Smooth muscle cell (in vitro differentiated cells): ENCODE measurements at regions not wholly inside any gene's neighbourhood (a gene's known extent, or its start where the extent isn't known, plus 50 kb on each side); places are given as distances from the start of the nearest gene placed in this dataset.
A peak's percentile ranks its signal among the peaks of the same experiment; 100 is the strongest.

ENCODE experiments used
- DNase-seq: peaks from one replicate; lab custom pipeline; 2025; ENCODE audit not compliant: unreplicated experiment; lab: John Stamatoyannopoulos, UW
- H2AFZ ChIP-seq: fragments of 200-600 bp; sonication (generic); 2 replicates; pipeline ENCODE4 v1.6.0; 2016; ENCODE audit warnings: antibody characterized with exemption, low read depth, mild to moderate bottlenecking
- H3F3A ChIP-seq: fragments of 200-600 bp; sonication (generic); 2 replicates; pipeline ENCODE4 v1.6.0; 2017; ENCODE audit warnings: antibody characterized with exemption, low read depth
- H3K27ac ChIP-seq: fragments of 200-600 bp; sonication (generic); 2 replicates; pipeline ENCODE4 v1.5.1; 2016; ENCODE audit warnings: low read depth, mild to moderate bottlenecking
- H3K27me3 ChIP-seq: fragments of 200-600 bp; sonication (generic); 2 replicates; pipeline ENCODE4 v1.6.1; 2016; ENCODE audit warnings: low read depth, mild to moderate bottlenecking
- H3K36me3 ChIP-seq: fragments of 200-600 bp; sonication (generic); 2 replicates; pipeline ENCODE4 v1.5.1; 2016; ENCODE audit warnings: low read depth
- H3K4me1 ChIP-seq: fragments of 200-600 bp; sonication (generic); 2 replicates; pipeline ENCODE4 v1.5.1; 2016; ENCODE audit warnings: low read depth
- H3K4me2 ChIP-seq: fragments of 200-600 bp; sonication (generic); 2 replicates; pipeline ENCODE4 v1.6.0; 2016; ENCODE audit warnings: mild to moderate bottlenecking
- H3K4me3 ChIP-seq: fragments of 200-600 bp; sonication (generic); 2 replicates; pipeline ENCODE4 v1.5.1; 2016; ENCODE audit warnings: mild to moderate bottlenecking
- H3K79me2 ChIP-seq: fragments of 200-600 bp; sonication (generic); 2 replicates; pipeline ENCODE4 v1.6.0; 2016; ENCODE audit warnings: low read depth, mild to moderate bottlenecking
- H3K9ac ChIP-seq: fragments of 200-600 bp; sonication (generic); 2 replicates; pipeline ENCODE4 v1.6.0; 2016; ENCODE audit warnings: low read depth
- H3K9me3 ChIP-seq: fragments of 200-600 bp; sonication (generic); replicated peaks from 2 replicates; pipeline ENCODE4 v1.5.1; 2016; ENCODE audit warnings: low read depth
- H4K20me1 ChIP-seq: fragments of 200-600 bp; sonication (generic); 2 replicates; pipeline ENCODE4 v1.6.0; 2016; ENCODE audit warnings: low read depth
- CTCF ChIP-seq: fragments of 200-600 bp; sonication (generic); IDR thresholded peaks from 2 replicates; pipeline ENCODE4 v1.5.1; 2017; ENCODE audit warnings: borderline replicate concordance, mild to moderate bottlenecking, antibody characterized with exemption; ENCODE audit not compliant: insufficient read depth, poor library complexity, severe bottlenecking
- WGBS: methylation state at CpG from one replicate; pipeline ENCODE4 v1.1.7; 2016; ENCODE audit warnings: low lambda C conversion rate; 5-methylcytosine and 5-hydroxymethylcytosine counted together

GRCh38 chr6:12602342-12602741, 114.2 kb upstream of the PHACTR1 start:
- no peak overlapping the region for H3K4me3 ChIP-seq
- H3K9ac ChIP-seq: no peak overlapping the region
- no peak overlapping the region for H3K4me2 ChIP-seq
- H3K4me1 ChIP-seq: peaks cover 8% of the 10 kb centered on the region
- H4K20me1 ChIP-seq: no peaks in the 10 kb centered on the region
- no peak for TF ChIP-seq CTCF
- H3K27ac ChIP-seq: no peak overlapping the region
- H3K36me3 ChIP-seq: no peaks in the 10 kb centered on the region
- H3K79me2 ChIP-seq: no peaks in the 10 kb centered on the region
- no peak for DNase-seq
- no peaks in the 10 kb centered on the region for H3K27me3 ChIP-seq
- no peaks in the 10 kb centered on the region for H3K9me3 ChIP-seq
- no peak overlapping the region for H2AFZ ChIP-seq
- no peaks in the 10 kb centered on the region for H3F3A ChIP-seq
- 55% methylated on average over 3 of the region's 3 CpGs for WGBS

- no peaks in the 10 kb centered on the region for H3K79me2 ChIP-seq
- H3K27ac ChIP-seq: no peak overlapping the region
- no peak overlapping the region for H3K4me3 ChIP-seq
- H2AFZ ChIP-seq: no peak overlapping the region
- TF ChIP-seq CTCF: peak; percentile 46
- no peaks in the 10 kb centered on the region for H4K20me1 ChIP-seq
- H3K4me1 ChIP-seq: peaks cover 8% of the 10 kb centered on the region
- no peak overlapping the region for H3K4me2 ChIP-seq
- no peaks in the 10 kb centered on the region for H3K36me3 ChIP-seq
- WGBS: 87% methylated on average over 6 of the region's 6 CpGs
- DNase-seq: no peak
- no peaks in the 10 kb centered on the region for H3F3A ChIP-seq
- H3K9me3 ChIP-seq: no peaks in the 10 kb centered on the region
- H3K9ac ChIP-seq: no peak overlapping the region
- H3K27me3 ChIP-seq: no peaks in the 10 kb centered on the region
Measured at GRCh38 chr6:12602951-12603672, 113.5 kb upstream of the PHACTR1 start.

GRCh38 chr6:12603673-12604049, 112.9 kb upstream of the PHACTR1 start:
- Histone ChIP-seq H3K9me3 (no peaks in the 10 kb centered on the region), H3K79me2 (no peaks in the 10 kb centered on the region), H3K9ac (no peak overlapping the region), H3F3A (no peaks in the 10 kb centered on the region), H2AFZ (no peak overlapping the region), H3K4me2 (no peak overlapping the region), H3K27ac (no peak overlapping the region), H3K36me3 (no peaks in the 10 kb centered on the region), H3K4me1 (peaks cover 8% of the 10 kb centered on the region), H4K20me1 (no peaks in the 10 kb centered on the region), H3K27me3 (no peaks in the 10 kb centered on the region), H3K4me3 (no peak overlapping the region)
- no peak for DNase-seq
- WGBS: 63% methylated on average over 3 of the region's 3 CpGs
- no peak for TF ChIP-seq CTCF

- WGBS: 46% methylated on average over 7 of the region's 7 CpGs
- H3K4me2 ChIP-seq: no peak overlapping the region
- no peaks in the 10 kb centered on the region for H4K20me1 ChIP-seq
- no peaks in the 10 kb centered on the region for H3K79me2 ChIP-seq
- no peak overlapping the region for H3K27ac ChIP-seq
- H3K27me3 ChIP-seq: no peaks in the 10 kb centered on the region
- peaks cover 8% of the 10 kb centered on the region for H3K4me1 ChIP-seq
- H3K9me3 ChIP-seq: no peaks in the 10 kb centered on the region
- DNase-seq: no peak
- no peak overlapping the region for H2AFZ ChIP-seq
- no peak overlapping the region for H3K4me3 ChIP-seq
- no peak overlapping the region for H3K9ac ChIP-seq
- H3K36me3 ChIP-seq: no peaks in the 10 kb centered on the region
- TF ChIP-seq CTCF: peak; percentile 76
- H3F3A ChIP-seq: no peaks in the 10 kb centered on the region
Measured at GRCh38 chr6:12605888-12606345, 110.7 kb upstream of the PHACTR1 start.
